Stomach (tissue), 8 donors: ENCODE measurements at regions not wholly inside any gene's neighbourhood (a gene's known extent, or its start where the extent isn't known, plus 50 kb on each side); places are given as distances from the start of the nearest gene placed in this dataset.
"Not testable (repeated sequence)": the region's sequence is repeated elsewhere in the genome, so short reads cannot be mapped to it uniquely, and the experiment has no call there.

Experiments
- DNase-seq, 2 donors: peaks; one replicate each; pipeline versions ENCODE4 v3.0.0 to v3.0.0-alpha.2; 2013 to 2019
- H3K27ac ChIP-seq, 5 donors: fragments of 200-600 bp in 4 of 5; sonication (generic) in 4 of 5; one replicate each; pipeline ENCODE4 v1.5.1; 2013 to 2019; ENCODE audit warnings: mild to moderate bottlenecking in 1 of 5, moderate library complexity in 1 of 5
- H3K27me3 ChIP-seq, 3 donors: fragments of 200-600 bp; sonication (generic); one replicate each; pipeline ENCODE4 v1.5.1; 2017 to 2019; ENCODE audit warnings: mixed run types in 1 of 3
- H3K36me3 ChIP-seq, 4 donors: fragments of 200-600 bp; sonication (generic); 1 replicate in 3 of 4; 2 replicates in 1 of 4; pipeline ENCODE4 v1.5.1; 2016 to 2019
- H3K4me1 ChIP-seq, 4 donors: fragments of 200-600 bp; sonication (generic); one replicate each; pipeline ENCODE4 v1.5.1; 2016 to 2019
- H3K4me3 ChIP-seq, 4 donors: fragments of 200-600 bp; sonication (generic) in 3 of 4; one replicate each; pipeline ENCODE4 v1.5.1; 2016 to 2019; ENCODE audit warnings: mild to moderate bottlenecking in 1 of 4
- H3K9me3 ChIP-seq, 4 donors: fragments of 200-600 bp; sonication (generic); one replicate each; pipeline ENCODE4 v1.5.1; 2016 to 2019
- CTCF ChIP-seq, 7 experiments: fragments of 450-650 bp in 4 of 7; fragments of 200-600 bp in 3 of 7; sonication (generic) in 3 of 7; IDR thresholded peaks; one replicate each; pipeline ENCODE4 v1.5.1; 2016 to 2019; ENCODE audit warnings: antibody characterized with exemption in 7 of 7, control low read depth in 2 of 7, mild to moderate bottlenecking in 1 of 7
- EP300 ChIP-seq: sonication (generic); formaldehyde crosslinking; IDR thresholded peaks from one replicate; pipeline ENCODE4 v1.6.1; 2017; ENCODE audit warnings: antibody characterized with exemption
- POLR2A ChIP-seq, 4 donors: fragments of 450-650 bp; IDR thresholded peaks; one replicate each; pipeline ENCODE4 v1.6.1; 2016; ENCODE audit warnings: antibody characterized with exemption in 4 of 4, control low read depth in 2 of 4, mild to moderate bottlenecking in 1 of 4, moderate library complexity in 1 of 4
- POLR2AphosphoS5 ChIP-seq, 3 donors: sonication (generic); formaldehyde crosslinking; IDR thresholded peaks; one replicate each; pipeline ENCODE4 v1.6.1; 2016; ENCODE audit warnings: antibody characterized with exemption in 3 of 3
- WGBS, 5 donors: extraction: QIAGEN DNeasy Blood & Tissue Kit in 3 of 5; methylation state at CpG; one replicate each; pipeline versions ENCODE4 v1.1.5 to v1.1.7; 2013 to 2018; 5-methylcytosine and 5-hydroxymethylcytosine counted together
- intact Hi-C: fragments of 100-400 bp; cut with DNase I; formaldehyde crosslinking; loops from one replicate; pipeline ENCODE4 v1.15.1; 2023; ENCODE audit warnings: low total_unique reads
- donor health status: healthy with polysubstance abuse.
- donor health status: Bipolar disorder and iron deficiency.
- donor health status: healthy.

- DNase-seq = no peak
These were observed 54.5 kb upstream of the NOX4 start for GRCh38 chr11:89545691-89546090.

GRCh38 chr11:89555781-89556180 lies 64.6 kb upstream of the NOX4 start:
- H3K4me3 ChIP-seq, H3K9me3 ChIP-seq, DNase-seq, intact Hi-C loops, H3K27ac ChIP-seq, H3K36me3 ChIP-seq, H3K27me3 ChIP-seq: not testable (repeated sequence)
- WGBS, 5 donors = 43 to 82% (median 55%) methylated on average over 1 of the region's 1 CpG
- H3K4me1 ChIP-seq = peaks cover 0 to 18% (median 14%) of the 10 kb centered on the region in 4 donors

More at GRCh38 chr11:89545691-89546090, 54.5 kb upstream of the NOX4 start:
- Histone ChIP-seq H3K9me3 (no peaks in the 10 kb centered on the region), H3K27ac (no peak overlapping the region), H3K4me1 (no peaks in the 10 kb centered on the region), H3K27me3 (no peaks in the 10 kb centered on the region), H3K36me3 (no peaks in the 10 kb centered on the region), H3K4me3 (no peak overlapping the region)
- intact Hi-C loops = no loop called here
- no peak for TF ChIP-seq CTCF (IDR thresholded peaks at IDR 0.05)
- TF ChIP-seq POLR2A (IDR thresholded peaks at IDR 0.05) = no peak
- TF ChIP-seq POLR2AphosphoS5 (IDR thresholded peaks at IDR 0.05) = no peak
- TF ChIP-seq EP300 = no peak
- WGBS, 5 donors = 51 to 74% (median 58%) methylated on average over 3 of the region's 3 CpGs

GRCh38 chr11:89556731-89557707 lies 65.8 kb upstream of the NOX4 start:
- WGBS, 5 donors = 19 to 31% (median 25%) methylated on average over 3 of the region's 3 CpGs
- H3K4me1 ChIP-seq = peaks cover 0 to 18% (median 14%) of the 10 kb centered on the region in 4 donors
- peak in 1 of 2 donors; percentile 80 for DNase-seq
- H3K36me3 ChIP-seq, H3K27me3 ChIP-seq, intact Hi-C loops, H3K9me3 ChIP-seq, H3K4me3 ChIP-seq: not testable (repeated sequence)
- peak overlapping the region in 3 of 5 donors; percentile 10 to 56 (median 52) for H3K27ac ChIP-seq
- TF ChIP-seq POLR2AphosphoS5 (IDR thresholded peaks at IDR 0.05) = peak in 2 of 3 donors; percentile 37 to 56

GRCh38 chr11:89560598-89560997 lies 69.4 kb upstream of the NOX4 start:
- H3K36me3 ChIP-seq, H3K9me3 ChIP-seq, DNase-seq, H3K27me3 ChIP-seq, H3K4me3 ChIP-seq, intact Hi-C loops: not testable (repeated sequence)
- whole genome bisulfite sequencing, 5 donors = 34 to 49% (median 37%) methylated on average over 3 of the region's 3 CpGs
- Histone ChIP-seq H3K27ac (peak overlapping the region in 1 of 5 donors; percentile 8), H3K4me1 (peaks cover 0 to 18% (median 14%) of the 10 kb centered on the region in 4 donors)

- H3K4me1 ChIP-seq, H3K27ac ChIP-seq, H3K27me3 ChIP-seq, H3K9me3 ChIP-seq, DNase-seq, intact Hi-C loops, H3K36me3 ChIP-seq, H3K4me3 ChIP-seq: not testable (repeated sequence)
- WGBS, 5 donors = 95 to 100% (median 96%) methylated on average over 2 of the region's 2 CpGs
These were observed 71.6 kb upstream of the NOX4 start for GRCh38 chr11:89562731-89563130.

- Histone ChIP-seq H3K4me3 (no peak overlapping the region), H3K27ac (no peak overlapping the region), H3K4me1 (no peaks in the 10 kb centered on the region), H3K27me3 (no peaks in the 10 kb centered on the region), H3K36me3 (no peaks in the 10 kb centered on the region), H3K9me3 (no peaks in the 10 kb centered on the region)
- TF ChIP-seq CTCF (IDR thresholded peaks at IDR 0.05) = no peak
- no peak for TF ChIP-seq POLR2A (IDR thresholded peaks at IDR 0.05)
- no peak for TF ChIP-seq POLR2AphosphoS5 (IDR thresholded peaks at IDR 0.05)
- TF ChIP-seq EP300 = no peak
- intact Hi-C loops = no loop called here
- 75 to 91% (median 84%) methylated on average over 4 of the region's 4 CpGs for WGBS, 5 donors
- DNase-seq = no peak
These were observed 75.8 kb upstream of the NOX4 start for GRCh38 chr11:89566972-89567371.

GRCh38 chr11:89569387-89569786 lies 78.2 kb upstream of the NOX4 start:
- WGBS, 5 donors = 73 to 84% (median 81%) methylated on average over 5 of the region's 5 CpGs
- H3K4me3 ChIP-seq, H3K36me3 ChIP-seq, DNase-seq, H3K27me3 ChIP-seq, H3K27ac ChIP-seq, H3K4me1 ChIP-seq, intact Hi-C loops, H3K9me3 ChIP-seq: not testable (repeated sequence)

- H3K27me3 ChIP-seq, H3K9me3 ChIP-seq, H3K4me1 ChIP-seq, H3K4me3 ChIP-seq, intact Hi-C loops, H3K27ac ChIP-seq, DNase-seq, H3K36me3 ChIP-seq: not testable (repeated sequence)
- 80 to 96% (median 88%) methylated on average over 2 of the region's 2 CpGs for WGBS, 5 donors
These were observed 80.5 kb upstream of the NOX4 start for GRCh38 chr11:89571706-89572105.

GRCh38 chr11:89575846-89576245 lies 84.7 kb upstream of the NOX4 start:
- H3K9me3 ChIP-seq, intact Hi-C loops, H3K4me1 ChIP-seq, H3K36me3 ChIP-seq, H3K27ac ChIP-seq, DNase-seq, H3K4me3 ChIP-seq, H3K27me3 ChIP-seq: not testable (repeated sequence)
